Stimulated activated naive CD4-positive, alpha-beta T cell treated with Interleukin-2 at 50 U/mL for 16 hours (primary cell): ENCODE measurements at regions not wholly inside any gene's neighbourhood (a gene's known extent, or its start where the extent isn't known, plus 50 kb on each side); places are given as distances from the start of the nearest gene placed in this dataset.
"Not testable (repeated sequence)": the region's sequence is repeated elsewhere in the genome, so short reads cannot be mapped to it uniquely, and the experiment has no call there.

ENCODE experiments used
- DNase-seq: peaks from one replicate; lab custom pipeline; 2025; lab: John Stamatoyannopoulos, UW

DNA sequence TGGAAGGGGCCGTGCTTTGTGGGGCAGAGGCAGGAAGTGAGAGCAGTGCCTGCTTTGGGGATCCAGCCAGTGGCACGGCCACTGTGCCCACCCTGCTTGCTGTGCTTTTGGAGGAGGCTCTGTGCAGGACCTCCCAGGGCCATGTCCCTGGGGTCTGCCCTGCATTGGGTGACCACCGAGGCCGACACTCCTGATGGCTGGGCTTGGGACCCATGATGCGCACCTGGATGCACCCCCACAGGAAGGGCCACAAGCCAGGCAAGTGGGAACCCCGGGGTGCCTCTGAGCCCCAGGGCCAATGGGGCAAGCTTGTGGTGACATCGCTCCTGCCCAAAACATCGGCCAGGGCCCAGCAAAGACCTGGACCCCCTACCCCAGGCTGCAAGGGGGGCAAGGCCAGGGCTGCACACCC, 738.6 kb upstream of the GJE1 start:
- no peak for DNase-seq

DNA sequence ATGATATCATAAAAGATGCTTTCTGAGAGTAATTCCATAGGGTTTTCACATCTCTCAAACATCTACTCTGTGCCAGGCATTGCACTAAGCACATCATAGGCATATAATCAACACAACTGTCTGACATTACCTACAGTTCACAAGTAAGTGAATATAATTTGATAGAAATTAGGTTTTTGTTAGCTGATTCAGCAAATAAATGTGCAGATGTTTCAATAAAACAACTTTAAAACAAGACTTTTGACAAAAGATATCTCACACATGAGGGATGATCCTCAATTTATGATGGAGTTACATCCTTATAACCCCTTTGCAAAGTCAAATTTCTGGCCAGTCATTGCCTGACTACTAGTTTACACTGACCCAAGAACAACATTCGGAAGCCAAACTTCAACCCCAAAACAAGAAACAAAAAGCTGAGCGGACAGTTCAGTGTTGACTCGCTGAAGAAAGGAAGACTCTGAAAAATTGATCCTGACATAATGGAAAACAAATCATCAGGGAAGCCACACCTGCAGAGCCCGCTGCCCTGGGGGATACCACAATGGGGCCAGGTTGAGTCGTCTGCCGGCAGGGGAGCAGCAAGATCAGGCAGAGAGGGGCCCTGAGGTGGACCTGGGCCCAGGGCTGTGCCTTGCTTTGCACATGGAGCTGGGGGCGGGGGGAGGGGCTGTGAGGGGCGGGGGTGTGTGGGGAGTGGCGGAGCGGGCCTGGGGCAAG, 739.2 kb upstream of the GJE1 start:
- DNase-seq: no peak

DNA sequence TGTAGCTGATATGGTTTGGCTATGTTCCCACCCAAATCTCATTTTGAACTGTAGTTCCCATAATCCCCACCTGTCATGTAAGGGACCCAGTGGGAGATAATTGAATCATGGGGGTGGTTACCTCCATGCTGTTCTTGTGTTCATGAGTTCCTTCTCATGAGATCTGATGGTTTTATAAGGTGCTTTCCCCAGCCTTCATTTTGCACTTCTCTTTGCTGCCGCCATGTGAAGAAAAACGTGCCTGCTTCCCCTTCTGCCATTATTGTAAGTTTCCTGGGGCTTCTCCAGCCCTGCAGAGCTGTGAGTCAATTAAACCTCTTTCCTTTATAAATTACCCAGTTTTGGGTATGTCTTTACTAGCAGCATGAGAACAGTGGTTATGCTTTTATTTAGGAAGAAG, 741.6 kb upstream of the GJE1 start:
- DNase-seq: not testable (repeated sequence)

DNA sequence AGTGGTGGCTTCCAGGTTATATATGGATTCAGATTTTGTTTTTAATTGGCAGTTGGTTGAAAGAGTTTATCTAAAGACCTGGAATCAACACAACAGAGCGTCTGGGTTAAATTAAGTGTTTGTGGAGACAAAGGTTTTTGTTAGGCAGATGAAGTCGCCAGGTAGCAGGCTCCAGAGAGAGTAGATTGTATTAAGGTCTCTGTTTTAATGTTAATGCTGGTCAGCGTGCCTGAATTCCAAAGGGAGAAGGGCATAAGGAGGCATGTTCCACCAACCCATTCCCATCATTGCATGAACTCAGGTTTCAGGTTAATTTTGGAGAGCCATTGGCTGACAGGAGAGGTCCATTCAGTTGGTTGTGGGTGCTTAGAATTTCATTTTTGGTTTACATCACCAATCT, 744.1 kb upstream of the GJE1 start:
- DNase-seq: no peak

DNA sequence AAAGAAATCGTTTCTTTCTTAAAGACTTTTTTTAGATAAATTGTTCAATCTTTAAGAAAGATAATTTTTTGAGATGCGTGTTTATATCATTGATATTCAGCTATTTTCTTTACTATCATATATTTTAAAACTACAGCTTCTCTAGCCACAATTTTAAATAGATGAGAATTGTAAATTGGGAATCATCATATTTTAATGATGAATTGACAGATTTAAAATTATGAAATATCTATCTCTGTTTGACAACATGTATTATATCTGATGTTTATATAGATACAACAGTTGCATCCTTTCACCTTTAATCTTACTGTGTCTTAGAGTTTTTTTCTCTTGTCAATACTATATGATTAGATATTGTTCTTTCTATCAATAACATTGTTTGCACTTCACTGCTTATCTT, 762.3 kb upstream of the GJE1 start:
- DNase-seq: no peak

DNA sequence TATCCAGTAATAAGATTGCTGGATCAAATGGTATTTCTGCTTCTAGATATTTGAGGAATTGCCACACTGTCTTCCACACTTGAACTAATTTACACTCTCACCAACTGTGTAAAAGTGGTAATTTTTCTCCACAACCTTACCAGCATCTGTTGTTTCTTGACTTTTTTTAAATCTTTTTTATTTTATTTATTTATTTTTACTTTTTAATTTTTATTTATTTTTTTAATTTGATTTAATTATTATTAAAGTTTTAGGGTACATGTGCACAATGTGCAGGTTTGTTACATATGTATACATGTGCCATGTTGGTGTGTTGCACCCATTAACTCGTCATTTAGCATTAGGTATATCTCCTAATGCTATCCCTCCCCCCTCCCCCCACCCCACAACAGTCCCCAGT, 765.9 kb upstream of the GJE1 start:
- DNase-seq: not testable (repeated sequence)

DNA sequence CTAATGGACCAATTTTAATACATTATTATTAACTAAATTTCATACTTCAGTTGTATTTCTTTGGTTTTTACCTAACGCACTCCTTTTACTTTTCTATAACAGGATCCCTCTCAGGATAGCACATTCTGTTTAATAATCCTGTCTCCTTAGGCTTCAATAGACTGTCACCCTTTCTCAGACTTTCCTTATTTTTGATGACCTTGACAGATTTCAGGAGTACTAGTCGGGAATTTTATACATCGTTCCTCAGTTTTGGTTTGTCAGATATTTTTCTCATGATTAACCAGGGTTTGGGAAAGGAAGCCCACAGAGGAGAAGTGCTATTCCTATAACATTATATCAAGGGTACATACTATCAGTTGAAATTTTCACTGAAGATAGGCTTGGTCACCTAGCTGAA, 768.0 kb upstream of the GJE1 start:
- DNase-seq: no peak

DNA sequence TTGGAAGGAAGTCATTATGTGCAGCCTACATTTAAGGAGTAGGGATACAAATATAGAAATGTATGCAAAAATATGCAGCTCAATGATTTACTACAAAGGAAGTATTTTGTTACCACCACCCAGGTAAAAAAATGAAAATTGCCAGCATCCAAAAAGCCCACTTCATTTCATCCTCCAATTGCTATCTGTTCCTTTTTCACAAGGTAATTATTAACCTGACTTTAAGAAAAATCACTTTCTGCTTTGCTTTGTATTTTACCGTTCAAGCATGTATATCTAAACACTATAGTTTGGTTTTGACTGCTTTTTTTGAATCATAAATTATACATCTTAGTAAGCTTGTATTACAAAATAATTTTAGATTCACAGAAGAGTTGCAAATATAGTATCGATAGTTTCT, 768.5 kb upstream of the GJE1 start:
- DNase-seq: no peak

DNA sequence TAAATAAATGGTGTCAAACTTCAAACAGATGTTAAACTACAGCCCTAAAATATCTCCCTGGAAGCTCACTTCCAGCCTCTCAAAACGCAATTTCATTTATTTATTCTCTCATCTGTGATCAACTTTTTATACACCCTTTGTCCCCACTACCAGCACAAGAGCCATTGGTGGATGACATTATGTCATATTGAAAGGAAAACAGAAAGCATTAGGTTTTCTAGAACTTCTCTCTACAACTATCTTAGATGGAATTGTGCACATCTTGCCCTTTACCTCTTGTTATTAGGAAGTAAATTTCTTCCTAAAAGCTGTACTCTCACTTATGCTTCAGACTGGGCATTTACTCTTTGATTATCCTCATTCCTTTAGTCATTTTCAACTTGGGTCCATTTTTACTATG, 771.2 kb upstream of the GJE1 start:
- DNase-seq: no peak

DNA sequence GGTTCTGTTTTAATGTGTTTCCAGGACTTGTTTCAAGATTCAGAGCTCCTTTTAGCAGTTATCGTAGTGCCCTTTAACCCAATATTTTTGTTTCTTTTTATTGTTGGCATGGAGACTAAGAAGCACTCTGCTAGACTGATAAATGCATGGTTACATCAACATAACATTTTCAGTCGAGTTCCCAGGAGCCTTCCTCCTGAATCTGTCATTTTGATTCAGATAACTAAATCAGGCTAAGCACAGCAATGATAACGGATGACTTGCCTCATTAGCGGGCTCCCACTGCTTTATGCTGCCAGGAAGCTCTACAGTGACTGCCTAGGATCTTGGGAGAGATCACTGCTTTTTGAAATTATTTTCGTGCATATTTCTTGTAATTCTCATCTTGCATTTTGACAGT, 772.8 kb upstream of the GJE1 start:
- no peak for DNase-seq

DNA sequence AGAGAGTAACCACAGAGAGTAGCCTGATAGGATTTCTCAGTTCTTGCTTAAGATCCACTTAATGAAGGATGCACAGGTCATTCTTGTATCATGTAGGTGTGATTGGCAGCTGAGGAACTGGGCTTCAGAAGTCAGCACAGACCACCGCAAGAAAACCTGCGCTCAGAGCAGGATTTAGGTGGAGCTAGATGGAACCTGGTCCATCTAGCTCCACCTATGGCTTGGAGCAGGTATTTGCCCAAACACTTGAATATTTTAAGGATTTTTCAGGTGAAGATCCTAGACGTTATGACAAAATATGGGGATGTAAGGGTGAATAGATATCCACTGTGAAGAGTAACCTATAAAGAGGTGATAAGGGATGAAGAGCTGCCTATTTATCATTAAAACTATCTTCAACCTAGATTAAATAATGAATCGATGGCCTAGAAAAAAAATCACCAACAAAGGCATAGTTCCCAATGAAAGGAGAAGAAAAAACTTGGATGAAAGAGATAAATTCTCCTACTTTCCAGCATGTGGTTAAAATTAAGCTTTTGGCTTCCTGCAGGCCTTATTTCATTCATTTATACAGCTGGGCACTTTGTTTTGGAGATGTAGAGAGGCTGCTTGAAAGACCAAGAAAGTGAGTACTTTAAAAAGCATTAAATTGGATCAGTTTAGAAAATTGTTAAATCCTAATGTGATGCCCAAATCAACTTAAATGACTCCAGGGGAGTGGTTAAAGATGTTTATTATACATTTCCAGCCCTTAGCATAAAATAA, 778.4 kb upstream of the GJE1 start:
- DNase-seq: no peak

DNA sequence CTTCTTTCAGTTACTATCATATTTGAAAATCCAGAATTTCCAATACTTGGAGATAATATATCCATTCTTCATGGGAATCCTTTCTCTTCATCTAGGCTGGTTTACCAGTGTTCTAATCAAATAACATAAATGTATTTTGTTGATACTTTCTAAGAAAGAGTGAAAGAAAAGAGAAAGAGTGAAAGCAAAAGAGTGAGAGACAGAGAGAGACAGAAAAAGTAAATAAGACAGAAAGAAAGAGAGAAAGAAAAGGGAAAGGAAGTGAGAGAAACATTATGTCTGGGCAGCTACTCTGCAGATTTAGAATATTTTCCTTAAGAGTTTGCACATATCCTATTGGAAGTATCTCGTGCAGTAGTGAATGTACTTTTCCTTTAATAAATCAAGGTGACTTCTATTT, 781.0 kb upstream of the GJE1 start:
- DNase-seq: no peak

DNA sequence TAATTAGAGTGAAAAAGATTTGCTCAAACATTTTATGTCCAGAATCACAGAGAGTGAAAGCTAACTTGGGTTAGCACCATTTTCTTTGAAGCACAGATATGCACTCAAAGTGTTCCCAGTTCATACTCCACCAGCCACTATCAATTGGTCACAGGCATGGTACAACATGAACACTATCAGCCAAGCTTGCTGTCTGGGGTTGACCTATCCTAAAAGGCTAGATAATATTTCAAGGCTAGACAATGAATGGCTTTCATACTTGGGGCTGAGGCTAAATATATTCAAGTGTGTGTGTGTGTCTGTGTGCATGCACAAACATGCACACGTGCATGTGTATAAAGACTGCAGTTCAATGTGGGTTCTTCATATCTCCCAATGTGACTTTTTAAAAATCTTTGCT, 783.0 kb upstream of the GJE1 start:
- no peak for DNase-seq

DNA sequence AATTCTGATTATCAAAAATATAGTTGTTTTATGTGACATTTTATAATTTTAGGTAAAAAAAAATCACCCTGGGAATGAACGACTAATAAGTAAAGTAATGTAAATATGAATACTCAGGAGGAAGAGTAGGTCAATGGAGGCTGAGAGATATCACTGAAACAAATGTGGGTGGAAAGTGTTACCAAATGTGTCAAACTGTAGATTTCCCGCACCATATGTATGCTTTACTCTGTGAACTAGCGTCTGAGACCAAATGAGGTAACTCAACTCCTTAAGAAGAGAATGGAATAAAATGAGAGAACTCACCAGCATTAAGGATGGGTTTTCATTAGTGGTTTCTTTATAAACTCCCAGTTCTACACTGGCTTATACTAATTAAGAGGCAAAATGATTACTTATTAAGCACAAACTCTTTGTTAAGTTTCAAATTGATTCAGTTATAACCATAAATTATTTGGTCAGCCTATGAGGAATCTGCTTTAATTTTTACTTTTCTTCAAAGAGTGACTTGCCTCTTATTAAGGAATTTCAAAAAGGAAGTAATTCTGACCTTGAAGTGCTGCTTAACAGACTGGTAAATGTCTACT, 784.7 kb upstream of the GJE1 start:
- DNase-seq: no peak

DNA sequence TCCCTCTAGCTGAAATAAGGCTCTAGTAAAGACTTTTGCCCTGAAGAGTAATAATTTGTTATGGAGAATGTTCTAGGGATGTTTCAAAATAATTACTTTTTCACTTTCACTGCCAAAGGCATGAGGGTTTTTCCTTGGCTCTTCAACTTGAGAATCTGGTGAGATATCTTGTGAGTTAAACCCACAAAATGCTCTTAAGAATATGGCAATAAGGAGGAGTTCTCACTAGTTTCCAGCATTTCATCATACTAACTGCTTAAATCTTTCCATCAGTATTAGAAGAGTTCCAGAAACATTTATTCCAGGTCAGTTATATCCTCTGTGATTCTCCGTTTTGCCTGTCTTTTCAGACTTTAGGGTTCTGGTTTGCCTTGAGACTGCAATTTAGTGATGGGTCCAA, 785.6 kb upstream of the GJE1 start:
- DNase-seq: no peak

DNA sequence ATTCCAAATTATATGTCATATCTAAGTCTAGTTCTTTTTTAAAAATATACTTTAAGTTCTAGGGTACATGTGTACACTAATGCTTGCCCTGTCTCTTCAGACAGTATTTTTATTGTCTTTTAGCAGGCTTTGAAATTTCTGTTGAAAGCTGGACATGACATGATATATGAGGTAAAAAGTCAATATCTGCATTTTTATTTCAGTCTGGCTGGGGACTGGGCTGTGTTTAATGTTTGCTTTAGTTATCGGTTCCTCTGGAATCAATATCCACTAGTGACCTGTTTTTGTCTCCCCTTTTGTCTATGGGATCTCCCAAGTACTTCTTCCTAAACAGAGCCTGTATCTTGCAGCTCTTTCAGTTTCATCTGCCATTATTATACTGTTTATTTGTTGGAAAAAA, 786.2 kb upstream of the GJE1 start:
- DNase-seq: no peak

DNA sequence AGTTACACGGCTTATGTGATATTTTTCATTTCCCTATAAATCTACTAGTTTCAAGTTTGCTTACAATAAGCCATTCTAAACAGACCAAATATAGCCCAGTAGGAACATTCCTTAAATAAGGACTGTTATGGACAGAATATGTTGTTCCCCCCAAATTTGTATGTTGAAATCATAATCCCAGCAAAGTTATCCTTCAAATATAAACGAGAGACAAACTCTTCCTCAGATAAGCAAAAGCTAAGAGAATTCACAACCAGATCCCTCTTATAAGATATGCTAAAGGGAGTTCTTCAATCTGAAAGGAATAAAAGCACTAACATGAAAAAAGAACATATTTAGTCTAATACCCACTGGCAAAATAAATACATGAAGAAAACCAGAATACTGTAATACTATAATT, 795.5 kb upstream of the GJE1 start:
- no peak for DNase-seq

DNA sequence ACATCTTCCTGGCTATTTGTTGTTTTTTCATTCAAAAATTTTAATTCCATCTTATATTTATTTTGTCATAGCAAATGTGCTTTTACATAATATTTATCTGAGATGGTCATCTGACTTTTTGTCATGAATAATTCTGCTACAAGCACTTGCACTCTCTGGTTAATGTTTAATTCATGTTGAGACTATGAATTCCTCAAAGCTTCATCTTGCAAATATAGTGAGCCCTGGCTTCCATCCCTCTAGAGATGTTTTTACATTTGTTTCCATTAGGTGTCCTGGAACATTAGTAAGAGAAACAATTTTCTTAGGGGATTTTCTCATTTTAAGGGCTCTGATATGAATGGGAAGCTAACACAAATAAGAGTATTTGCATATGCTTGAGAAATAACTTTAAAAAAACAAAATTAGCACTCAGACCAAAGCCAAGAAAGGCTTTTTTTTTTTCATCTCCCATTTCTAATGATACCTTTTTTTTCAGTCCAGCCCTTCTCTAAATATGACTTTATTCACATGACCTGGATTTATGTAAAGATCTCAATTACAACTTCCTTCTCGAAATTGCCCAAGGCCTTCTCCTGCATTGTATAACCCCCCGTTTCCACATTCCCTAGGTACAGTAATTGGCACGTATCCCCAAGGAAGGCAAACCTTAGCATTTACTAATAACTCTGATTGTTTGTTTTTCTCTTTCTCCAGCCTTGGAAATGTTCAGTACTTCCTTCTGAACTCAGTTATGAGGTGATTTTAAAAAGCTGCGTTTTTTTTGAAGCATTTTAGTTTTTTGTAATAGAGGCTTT, 797.0 kb upstream of the GJE1 start:
- no peak for DNase-seq

DNA sequence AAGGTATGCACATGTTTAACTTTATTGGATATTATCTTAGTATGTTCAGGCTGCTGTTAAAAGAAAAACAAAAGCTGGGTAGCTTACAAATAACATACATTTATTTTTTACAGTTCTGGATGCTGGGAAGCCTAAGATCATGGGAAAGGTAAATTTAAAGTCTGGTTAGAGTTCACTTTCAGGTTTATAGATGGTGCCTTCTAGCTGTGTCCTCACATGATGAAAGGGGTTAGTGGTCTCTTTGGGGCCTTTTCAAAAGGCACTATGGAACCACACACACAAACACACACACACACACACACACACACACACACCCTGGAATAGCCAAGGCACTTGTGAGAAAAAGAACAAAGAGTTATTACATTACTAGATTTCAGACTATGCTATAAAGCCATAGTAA, 805.8 kb upstream of the GJE1 start:
- DNase-seq: no peak

DNA sequence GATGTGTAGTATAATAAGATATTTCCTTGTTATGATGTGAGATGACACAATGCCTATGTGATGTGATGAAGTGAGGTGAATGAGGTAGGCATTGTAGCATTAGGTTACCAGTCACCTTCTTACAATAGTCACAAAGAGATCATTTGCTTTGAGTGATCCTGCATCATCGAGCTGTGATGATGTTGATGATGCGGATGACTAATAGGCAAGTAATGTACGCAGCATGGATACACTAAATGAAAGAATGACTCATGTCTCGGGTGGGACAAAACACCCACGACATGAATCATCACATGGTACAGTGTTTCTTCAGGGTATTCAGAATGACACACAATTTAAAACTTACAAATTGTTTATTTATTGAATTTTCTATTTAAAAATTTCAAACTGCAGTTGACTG, 806.3 kb upstream of the GJE1 start:
- DNase-seq: peak; percentile 47

DNA sequence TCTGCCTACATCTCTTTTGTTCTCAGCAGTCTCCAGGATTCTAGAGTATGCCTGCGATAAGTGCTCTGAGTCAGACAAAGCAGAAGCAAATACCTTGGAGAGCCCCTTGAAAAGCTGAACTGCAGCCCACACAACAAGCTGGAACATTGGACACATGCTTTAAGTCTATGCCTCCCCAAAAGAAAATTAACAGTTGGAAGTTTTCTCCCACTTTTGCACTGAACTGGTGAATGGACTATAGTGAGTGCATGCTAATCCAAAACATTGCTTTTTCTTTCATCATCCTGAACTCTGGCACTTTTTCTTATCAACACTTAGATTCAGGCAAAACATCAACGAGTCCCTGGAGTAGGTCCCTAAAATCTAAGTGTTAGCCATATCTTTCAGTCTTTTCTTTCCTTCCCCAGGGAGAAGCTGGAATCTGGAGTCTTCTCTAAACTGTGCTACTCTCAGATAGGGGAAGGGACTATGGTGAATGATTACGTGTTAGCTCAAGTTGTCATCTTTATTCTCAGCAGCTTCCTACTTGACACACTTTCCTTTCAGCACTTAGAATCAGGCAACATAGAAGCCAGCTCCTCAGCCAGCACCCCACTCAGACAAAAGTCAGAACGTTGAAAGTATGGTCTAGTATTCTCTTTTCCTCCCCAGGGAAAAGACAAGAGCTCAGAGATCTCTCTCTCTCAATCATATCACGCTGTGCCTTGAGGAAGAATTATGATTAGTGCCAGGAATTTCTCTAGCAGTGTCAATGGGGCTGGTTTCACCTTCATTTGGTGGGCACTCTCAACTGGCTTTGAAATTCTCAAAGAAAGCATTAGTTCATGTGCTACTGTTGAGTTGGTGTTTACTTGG, 811.0 kb upstream of the GJE1 start:
- DNase-seq: no peak

DNA sequence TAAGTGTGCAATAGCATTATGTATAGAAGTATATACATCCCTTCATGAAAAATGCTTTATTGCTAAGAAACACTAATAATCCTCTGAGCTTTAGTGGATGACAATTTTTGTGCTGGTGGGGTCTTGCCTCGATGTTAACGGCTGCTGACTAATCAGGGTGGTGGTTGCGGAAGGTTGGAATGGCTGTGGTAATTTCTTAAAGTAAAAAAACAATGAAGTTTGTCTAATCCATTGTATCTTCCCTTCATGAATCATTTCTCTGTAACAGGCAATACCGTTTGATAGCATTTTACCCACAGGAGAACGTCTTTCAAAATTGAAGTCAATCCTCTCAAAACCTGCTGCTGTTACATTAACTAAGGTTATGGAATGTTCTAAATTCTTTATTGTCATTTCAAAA, 816.5 kb upstream of the GJE1 start:
- DNase-seq: no peak
